Panc1 (cell line): ENCODE measurements at regions not wholly inside any gene's neighbourhood (a gene's known extent, or its start where the extent isn't known, plus 50 kb on each side); places are given as distances from the start of the nearest gene placed in this dataset.

ENCODE experiments used
- POLR2AphosphoS5 ChIP-seq: IDR thresholded peaks from 2 replicates; pipeline ENCODE4 v1.6.1; 2012; ENCODE audit warnings: mild to moderate bottlenecking, low read depth, low read length, moderate library complexity
- SIN3A ChIP-seq: IDR thresholded peaks from 2 replicates; pipeline ENCODE4 v1.6.1; 2012; ENCODE audit warnings: low read depth, mild to moderate bottlenecking, low read length, moderate library complexity, borderline replicate concordance; ENCODE audit not compliant: insufficient read depth
- TCF7L2 ChIP-seq: IDR thresholded peaks from 2 replicates; pipeline ENCODE4 v1.6.1; 2011; ENCODE audit warnings: mild to moderate bottlenecking, low read depth, low read length, inconsistent platforms
- TF ChIP-seq, protein P1 (sequence below): fragments of 450-650 bp; IDR thresholded peaks from 2 replicates; pipeline ENCODE4 v1.5.1; 2017; ENCODE audit warnings: mild to moderate bottlenecking
- TF ChIP-seq, protein P2 (sequence below), 2 experiments: IDR thresholded peaks; 2 replicates each; pipeline ENCODE4 v1.6.1; 2011 to 2012; ENCODE audit warnings: low read depth in 2 of 2, control low read depth in 1 of 2, low read length in 1 of 2, mild to moderate bottlenecking in 1 of 2, moderate library complexity in 1 of 2; ENCODE audit not compliant: insufficient read depth in 1 of 2

DNA sequence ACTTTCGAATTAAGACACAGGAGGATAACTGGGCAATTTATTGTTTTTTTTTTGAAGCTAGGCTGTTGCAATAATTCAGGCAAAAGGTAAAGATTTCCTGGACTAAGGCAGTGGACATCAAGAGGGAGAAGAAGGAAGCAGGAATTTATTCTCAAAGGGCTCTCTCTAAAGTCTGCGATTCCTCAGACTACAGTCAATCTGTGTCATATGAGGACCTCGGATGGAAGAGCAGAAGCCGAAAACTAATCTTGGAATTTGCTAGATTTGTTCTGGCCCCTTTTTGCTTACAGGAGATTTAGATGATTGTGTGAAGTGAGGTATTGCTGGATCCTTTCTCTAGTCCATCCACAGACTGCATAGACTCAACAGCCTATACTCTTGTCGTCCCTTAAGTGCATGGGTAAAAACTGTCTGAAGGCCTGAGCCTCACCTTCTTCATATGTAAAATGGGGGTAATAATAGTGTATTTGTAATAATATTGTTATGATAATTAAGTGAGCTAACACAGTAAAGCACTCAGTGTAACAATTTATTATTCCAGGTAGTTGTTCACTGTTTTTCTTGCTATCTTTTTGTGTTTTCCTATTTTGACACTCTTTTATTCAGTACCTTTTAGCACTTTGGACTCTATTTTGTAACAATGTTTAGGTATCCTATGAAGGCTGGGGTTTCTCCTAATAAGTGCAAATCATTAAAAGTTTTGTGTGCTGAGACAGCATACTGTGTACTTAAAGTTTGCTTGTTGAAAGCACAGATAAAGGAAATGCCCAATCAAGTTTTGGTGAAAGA is 54.2 kb upstream of the NT5C1B start:
- no peak for TF ChIP-seq SIN3A
- TF ChIP-seq, protein P1, sequence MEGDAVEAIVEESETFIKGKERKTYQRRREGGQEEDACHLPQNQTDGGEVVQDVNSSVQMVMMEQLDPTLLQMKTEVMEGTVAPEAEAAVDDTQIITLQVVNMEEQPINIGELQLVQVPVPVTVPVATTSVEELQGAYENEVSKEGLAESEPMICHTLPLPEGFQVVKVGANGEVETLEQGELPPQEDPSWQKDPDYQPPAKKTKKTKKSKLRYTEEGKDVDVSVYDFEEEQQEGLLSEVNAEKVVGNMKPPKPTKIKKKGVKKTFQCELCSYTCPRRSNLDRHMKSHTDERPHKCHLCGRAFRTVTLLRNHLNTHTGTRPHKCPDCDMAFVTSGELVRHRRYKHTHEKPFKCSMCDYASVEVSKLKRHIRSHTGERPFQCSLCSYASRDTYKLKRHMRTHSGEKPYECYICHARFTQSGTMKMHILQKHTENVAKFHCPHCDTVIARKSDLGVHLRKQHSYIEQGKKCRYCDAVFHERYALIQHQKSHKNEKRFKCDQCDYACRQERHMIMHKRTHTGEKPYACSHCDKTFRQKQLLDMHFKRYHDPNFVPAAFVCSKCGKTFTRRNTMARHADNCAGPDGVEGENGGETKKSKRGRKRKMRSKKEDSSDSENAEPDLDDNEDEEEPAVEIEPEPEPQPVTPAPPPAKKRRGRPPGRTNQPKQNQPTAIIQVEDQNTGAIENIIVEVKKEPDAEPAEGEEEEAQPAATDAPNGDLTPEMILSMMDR: no peak
- TF ChIP-seq POLR2AphosphoS5: no peak
- TF ChIP-seq, protein P2, sequence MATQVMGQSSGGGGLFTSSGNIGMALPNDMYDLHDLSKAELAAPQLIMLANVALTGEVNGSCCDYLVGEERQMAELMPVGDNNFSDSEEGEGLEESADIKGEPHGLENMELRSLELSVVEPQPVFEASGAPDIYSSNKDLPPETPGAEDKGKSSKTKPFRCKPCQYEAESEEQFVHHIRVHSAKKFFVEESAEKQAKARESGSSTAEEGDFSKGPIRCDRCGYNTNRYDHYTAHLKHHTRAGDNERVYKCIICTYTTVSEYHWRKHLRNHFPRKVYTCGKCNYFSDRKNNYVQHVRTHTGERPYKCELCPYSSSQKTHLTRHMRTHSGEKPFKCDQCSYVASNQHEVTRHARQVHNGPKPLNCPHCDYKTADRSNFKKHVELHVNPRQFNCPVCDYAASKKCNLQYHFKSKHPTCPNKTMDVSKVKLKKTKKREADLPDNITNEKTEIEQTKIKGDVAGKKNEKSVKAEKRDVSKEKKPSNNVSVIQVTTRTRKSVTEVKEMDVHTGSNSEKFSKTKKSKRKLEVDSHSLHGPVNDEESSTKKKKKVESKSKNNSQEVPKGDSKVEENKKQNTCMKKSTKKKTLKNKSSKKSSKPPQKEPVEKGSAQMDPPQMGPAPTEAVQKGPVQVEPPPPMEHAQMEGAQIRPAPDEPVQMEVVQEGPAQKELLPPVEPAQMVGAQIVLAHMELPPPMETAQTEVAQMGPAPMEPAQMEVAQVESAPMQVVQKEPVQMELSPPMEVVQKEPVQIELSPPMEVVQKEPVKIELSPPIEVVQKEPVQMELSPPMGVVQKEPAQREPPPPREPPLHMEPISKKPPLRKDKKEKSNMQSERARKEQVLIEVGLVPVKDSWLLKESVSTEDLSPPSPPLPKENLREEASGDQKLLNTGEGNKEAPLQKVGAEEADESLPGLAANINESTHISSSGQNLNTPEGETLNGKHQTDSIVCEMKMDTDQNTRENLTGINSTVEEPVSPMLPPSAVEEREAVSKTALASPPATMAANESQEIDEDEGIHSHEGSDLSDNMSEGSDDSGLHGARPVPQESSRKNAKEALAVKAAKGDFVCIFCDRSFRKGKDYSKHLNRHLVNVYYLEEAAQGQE (IDR thresholded peaks at IDR 0.05; ENCODE audit: insufficient read depth in 1 of 2, low read depth in 2 of 2, low read length in 1 of 2): no peak
- no peak for TF ChIP-seq TCF7L2
